ENCODE measurements at regions not wholly inside any gene's neighbourhood (a gene's known extent, or its start where the extent isn't known, plus 50 kb on each side); places are given as distances from the start of the nearest gene placed in this dataset.

DNA sequence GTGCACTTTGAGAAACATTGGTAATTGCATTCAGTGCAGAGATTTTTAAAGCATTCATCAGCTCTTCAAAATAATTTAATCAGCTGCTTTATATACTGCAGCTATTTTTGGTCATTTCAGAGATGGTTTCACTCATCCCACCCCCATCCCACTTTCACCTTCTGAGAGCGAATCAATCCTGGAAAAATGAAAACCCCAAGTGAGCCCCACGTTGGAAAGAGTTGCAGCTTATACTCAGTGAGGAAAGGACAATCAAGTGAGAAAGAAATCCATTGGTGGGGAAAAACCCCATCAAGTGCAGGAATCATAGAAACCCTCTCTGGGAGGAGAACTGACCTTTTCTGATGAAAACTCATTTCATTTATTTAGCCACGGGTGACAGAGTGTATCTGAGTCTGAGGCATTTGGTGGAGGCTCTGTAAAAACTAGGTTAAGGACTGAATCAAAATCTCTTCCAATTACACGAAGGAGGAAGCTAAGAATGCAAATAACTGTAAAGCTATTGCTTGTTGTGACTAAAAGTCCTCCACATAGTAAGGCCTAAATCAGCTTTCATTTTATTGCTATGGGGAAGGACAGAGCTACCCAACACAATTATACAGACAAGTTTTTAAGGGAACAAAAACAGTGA, 240.4 kb upstream of the PGRMC2 start:
- no peak for TF ChIP-seq EZH2 (IDR thresholded peaks at IDR 0.05; ENCODE audit: low read length)
- TF ChIP-seq, protein P1, sequence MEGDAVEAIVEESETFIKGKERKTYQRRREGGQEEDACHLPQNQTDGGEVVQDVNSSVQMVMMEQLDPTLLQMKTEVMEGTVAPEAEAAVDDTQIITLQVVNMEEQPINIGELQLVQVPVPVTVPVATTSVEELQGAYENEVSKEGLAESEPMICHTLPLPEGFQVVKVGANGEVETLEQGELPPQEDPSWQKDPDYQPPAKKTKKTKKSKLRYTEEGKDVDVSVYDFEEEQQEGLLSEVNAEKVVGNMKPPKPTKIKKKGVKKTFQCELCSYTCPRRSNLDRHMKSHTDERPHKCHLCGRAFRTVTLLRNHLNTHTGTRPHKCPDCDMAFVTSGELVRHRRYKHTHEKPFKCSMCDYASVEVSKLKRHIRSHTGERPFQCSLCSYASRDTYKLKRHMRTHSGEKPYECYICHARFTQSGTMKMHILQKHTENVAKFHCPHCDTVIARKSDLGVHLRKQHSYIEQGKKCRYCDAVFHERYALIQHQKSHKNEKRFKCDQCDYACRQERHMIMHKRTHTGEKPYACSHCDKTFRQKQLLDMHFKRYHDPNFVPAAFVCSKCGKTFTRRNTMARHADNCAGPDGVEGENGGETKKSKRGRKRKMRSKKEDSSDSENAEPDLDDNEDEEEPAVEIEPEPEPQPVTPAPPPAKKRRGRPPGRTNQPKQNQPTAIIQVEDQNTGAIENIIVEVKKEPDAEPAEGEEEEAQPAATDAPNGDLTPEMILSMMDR (optimal IDR thresholded peaks at IDR 0.05 in 1 of 3, IDR thresholded peaks at IDR 0.05 in 1 of 3, conservative IDR thresholded peaks at IDR 0.05 in 1 of 3; ENCODE audit: extremely low read depth in 1 of 3, insufficient read depth in 2 of 3, low read length in 3 of 3): no peak
- DNase-seq (ENCODE audit: low read depth, low spot score) (no peak), FAIRE-seq (no peak)
- H3K4me2 ChIP-seq (ENCODE audit: control insufficient read depth, extremely low read depth, insufficient read depth, low read depth, low read length): no peak overlapping the region
- no peak overlapping the region for H3K9ac ChIP-seq (ENCODE audit: control insufficient read depth, extremely low read depth, insufficient read depth, low read length)
- no peak overlapping the region for H3K27ac ChIP-seq (ENCODE audit: control insufficient read depth, insufficient read depth, low read length)
- dilution Hi-C loops (cut with MboI; ENCODE audit: extremely low pct_ligation_motif_present, low sequenced_read_pairs): no loop called here
- H4K20me1 ChIP-seq (ENCODE audit: control insufficient read depth, extremely low read depth, insufficient read depth, low read length): no peaks in the 10 kb centered on the region
- H3K79me2 ChIP-seq (ENCODE audit: control insufficient read depth, insufficient read depth, low read length): no peaks in the 10 kb centered on the region
- no peaks in the 10 kb centered on the region for H3K27me3 ChIP-seq (ENCODE audit: control insufficient read depth, extremely low read depth, insufficient read depth, low read length)
- peaks cover 42% of the 10 kb centered on the region for H3K4me1 ChIP-seq (ENCODE audit: control insufficient read depth, extremely low read depth, insufficient read depth, low read length)
- H3K4me3 ChIP-seq (ENCODE audit: control insufficient read depth in 2 of 3, extremely low read depth in 1 of 3, insufficient read depth in 2 of 3, low read depth in 1 of 3, low read length in 3 of 3): no peak overlapping the region
- no peaks in the 10 kb centered on the region for H3K36me3 ChIP-seq (ENCODE audit: control insufficient read depth in 2 of 2, extremely low read depth in 1 of 2, insufficient read depth in 2 of 2, low read length in 2 of 2)
- no peaks in the 10 kb centered on the region for H3K9me1 ChIP-seq (ENCODE audit: control insufficient read depth, extremely low read depth, insufficient read depth, low read length)
- no peak overlapping the region for H2AFZ ChIP-seq (ENCODE audit: control insufficient read depth, low read length)
- H3K9me3 ChIP-seq (ENCODE audit: control insufficient read depth, low read depth, low read length): no peaks in the 10 kb centered on the region

- Histone ChIP-seq H3K9me3 (ENCODE audit: control insufficient read depth, low read depth, low read length) (no peaks in the 10 kb centered on the region), H2AFZ (ENCODE audit: control insufficient read depth, low read length) (no peak overlapping the region), H3K9me1 (ENCODE audit: control insufficient read depth, extremely low read depth, insufficient read depth, low read length) (no peaks in the 10 kb centered on the region), H3K4me2 (ENCODE audit: control insufficient read depth, extremely low read depth, insufficient read depth, low read depth, low read length) (no peak overlapping the region), H3K79me2 (ENCODE audit: control insufficient read depth, insufficient read depth, low read length) (no peaks in the 10 kb centered on the region), H3K4me3 (ENCODE audit: control insufficient read depth in 2 of 3, extremely low read depth in 1 of 3, insufficient read depth in 2 of 3, low read depth in 1 of 3, low read length in 3 of 3) (no peak overlapping the region), H3K27me3 (ENCODE audit: control insufficient read depth, extremely low read depth, insufficient read depth, low read length) (no peaks in the 10 kb centered on the region), H3K36me3 (ENCODE audit: control insufficient read depth in 2 of 2, extremely low read depth in 1 of 2, insufficient read depth in 2 of 2, low read length in 2 of 2) (no peaks in the 10 kb centered on the region), H3K27ac (ENCODE audit: control insufficient read depth, insufficient read depth, low read length) (no peak overlapping the region), H4K20me1 (ENCODE audit: control insufficient read depth, extremely low read depth, insufficient read depth, low read length) (no peaks in the 10 kb centered on the region), H3K4me1 (ENCODE audit: control insufficient read depth, extremely low read depth, insufficient read depth, low read length) (peaks cover 42% of the 10 kb centered on the region), H3K9ac (ENCODE audit: control insufficient read depth, extremely low read depth, insufficient read depth, low read length) (no peak overlapping the region)
- FAIRE-seq (no peak), DNase-seq (ENCODE audit: low read depth, low spot score) (no peak)
- TF ChIP-seq, protein P1 (optimal IDR thresholded peaks at IDR 0.05 in 1 of 3, IDR thresholded peaks at IDR 0.05 in 1 of 3, conservative IDR thresholded peaks at IDR 0.05 in 1 of 3; ENCODE audit: extremely low read depth in 1 of 3, insufficient read depth in 2 of 3, low read length in 3 of 3): no peak
- TF ChIP-seq EZH2 (IDR thresholded peaks at IDR 0.05; ENCODE audit: low read length): no peak
- dilution Hi-C loops (cut with MboI; ENCODE audit: extremely low pct_ligation_motif_present, low sequenced_read_pairs): no loop called here
Observed at GRCh38 chr4:128527351-128527750, 239.7 kb upstream of the PGRMC2 start.

Measured in keratinocyte (primary cell).